ENCODE measurements at regions not wholly inside any gene's neighbourhood (a gene's known extent, or its start where the extent isn't known, plus 50 kb on each side); places are given as distances from the start of the nearest gene placed in this dataset.

DNA sequence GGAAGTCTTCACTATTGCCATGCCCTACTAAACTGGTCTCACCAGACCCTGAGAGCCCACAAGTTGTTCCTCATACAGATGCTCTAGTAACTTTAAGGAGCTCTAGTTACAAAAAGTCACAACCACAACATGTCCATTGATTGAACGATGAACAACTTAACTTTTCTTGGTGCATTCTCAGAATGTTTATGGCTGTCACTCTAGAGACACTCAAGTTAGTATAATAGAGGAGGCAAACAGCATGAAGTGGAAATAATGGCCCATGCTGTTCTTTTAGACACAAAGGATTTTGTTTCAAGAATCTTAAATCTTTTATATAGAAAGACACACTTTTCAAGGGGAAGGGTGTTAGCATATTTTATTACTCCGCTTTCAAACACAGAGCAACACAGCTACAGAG, 934.4 kb downstream of the HACE1 start:
- no peak overlapping the region for H3K27ac ChIP-seq (ENCODE audit: low read depth, low read length)
- no peak overlapping the region for H2AK5ac ChIP-seq (ENCODE audit: low read depth, low read length)
- no peak overlapping the region for H3K23ac ChIP-seq (ENCODE audit: insufficient read length)
- no peaks in the 10 kb centered on the region for H3K4me1 ChIP-seq (replicated peaks in 1 of 4; ENCODE audit: control insufficient read depth in 3 of 4, insufficient read depth in 4 of 4, low read length in 3 of 4)
- FAIRE-seq (no peak), DNase-seq (ENCODE audit: low read depth in 1 of 2, low spot score in 2 of 2) (no peak)
- H3K18ac ChIP-seq (ENCODE audit: extremely low read depth, low read length): no peak overlapping the region
- TF ChIP-seq, protein P1, sequence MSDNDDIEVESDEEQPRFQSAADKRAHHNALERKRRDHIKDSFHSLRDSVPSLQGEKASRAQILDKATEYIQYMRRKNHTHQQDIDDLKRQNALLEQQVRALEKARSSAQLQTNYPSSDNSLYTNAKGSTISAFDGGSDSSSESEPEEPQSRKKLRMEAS (IDR thresholded peaks at IDR 0.05): no peak
- TF ChIP-seq EP300 (IDR thresholded peaks at IDR 0.05; ENCODE audit: borderline replicate concordance in 1 of 2, low read depth in 2 of 2, low read length in 2 of 2): no peak
- H3K27me3 ChIP-seq (replicated peaks in 1 of 4; ENCODE audit: control insufficient read depth in 3 of 4, extremely low read depth in 1 of 4, insufficient read depth in 3 of 4, low read length in 3 of 4): no peaks in the 10 kb centered on the region
- no peak overlapping the region for H3K9ac ChIP-seq (replicated peaks in 1 of 4; ENCODE audit: extremely low read depth in 1 of 4, low read depth in 3 of 4, low read length in 3 of 4)
- no peak overlapping the region for H2BK12ac ChIP-seq (ENCODE audit: low read depth, low read length)
- no peak overlapping the region for H3K4me2 ChIP-seq (ENCODE audit: insufficient read depth in 1 of 2, low read depth in 2 of 2, low read length in 2 of 2)
- no peak overlapping the region for H3K4me3 ChIP-seq (ENCODE audit: extremely low read depth in 1 of 4, insufficient read depth in 2 of 4, low read depth in 3 of 4, low read length in 4 of 4)
- no peak overlapping the region for H3K56ac ChIP-seq (replicated peaks; ENCODE audit: insufficient read length, low read depth, low read length)
- POLR2A ChIA-PET (ENCODE audit: partially characterized antibody): no interaction called here
- H3K4ac ChIP-seq (replicated peaks; ENCODE audit: insufficient read length, low read depth, low read length): no peak overlapping the region
- no peak overlapping the region for H2BK15ac ChIP-seq (ENCODE audit: low read length)
- WGBS, 2 experiments (ENCODE audit: extremely low coverage in 1 of 2, insufficient coverage in 1 of 2, insufficient read length in 1 of 2, insufficient replicate concordance in 2 of 2, low coverage in 1 of 2, low lambda C conversion rate in 2 of 2, missing lambda C conversion rate in 1 of 2): 93% methylated on average over 2 of the region's 2 CpGs; no CpG with 5 or more reads in 1 of the 2 experiments
- H3K79me1 ChIP-seq (ENCODE audit: low read depth, low read length): no peaks in the 10 kb centered on the region
- H2AFZ ChIP-seq (ENCODE audit: low read length): 0 out of 2 replicates have a peak overlapping the region, but pooled peaks have one; percentile 62
- H2BK5ac ChIP-seq (ENCODE audit: low read depth, low read length): no peak overlapping the region
- H2BK20ac ChIP-seq (ENCODE audit: low read length): no peak overlapping the region
- H4K91ac ChIP-seq (replicated peaks; ENCODE audit: insufficient read length, low read length): no peak overlapping the region
- no peaks in the 10 kb centered on the region for H3K23me2 ChIP-seq (ENCODE audit: low read depth, low read length)
- no peaks in the 10 kb centered on the region for H3K9me3 ChIP-seq (ENCODE audit: insufficient read depth in 2 of 2, low read depth in 1 of 2, low read length in 1 of 2)
- CTCF ChIA-PET (ENCODE audit: partially characterized antibody): interaction anchor here (2.0 kb wide), 1 partner anchor 10 kb away, joined by 4 read pairs; no protein-coding TSS in a partner anchor
- H3K14ac ChIP-seq (ENCODE audit: insufficient read length): no peak overlapping the region
- H4K8ac ChIP-seq (ENCODE audit: extremely low read depth, insufficient read depth, low read length): no peak overlapping the region
- no peaks in the 10 kb centered on the region for H3K79me2 ChIP-seq (ENCODE audit: control insufficient read depth in 1 of 2, insufficient read depth in 2 of 2, low read length in 2 of 2)
- H4K5ac ChIP-seq (ENCODE audit: insufficient read length, low read depth, low read length): no peak overlapping the region
- no peaks in the 10 kb centered on the region for H3K36me3 ChIP-seq (ENCODE audit: control insufficient read depth in 2 of 4, insufficient read depth in 4 of 4, low read length in 3 of 4)
- H2BK120ac ChIP-seq (replicated peaks; ENCODE audit: low read depth, low read length): no peak overlapping the region
- no peaks in the 10 kb centered on the region for H4K20me1 ChIP-seq (replicated peaks in 1 of 2; ENCODE audit: control insufficient read depth in 1 of 2, insufficient read depth in 2 of 2, low read length in 2 of 2)

Data from H1 (cell line).